LNCaP clone FGC (cell line): ENCODE measurements at regions not wholly inside any gene's neighbourhood (a gene's known extent, or its start where the extent isn't known, plus 50 kb on each side); places are given as distances from the start of the nearest gene placed in this dataset.
"Not testable (repeated sequence)": the region's sequence is repeated elsewhere in the genome, so short reads cannot be mapped to it uniquely, and the experiment has no call there.

ENCODE experiments used
- DNase-seq: peaks from one replicate; pipeline ENCODE4 v3.0.0-alpha.2; 2011; ENCODE audit warnings: low read depth
- H3K4me3 ChIP-seq: 2 replicates; pipeline ENCODE4 v1.5.1; 2011; ENCODE audit warnings: mild to moderate bottlenecking, low read depth, low read length, control low read depth
- CTCF ChIP-seq: IDR thresholded peaks from 2 replicates; pipeline ENCODE4 v1.5.1; 2012; ENCODE audit warnings: mild to moderate bottlenecking; ENCODE audit not compliant: control insufficient read depth, insufficient read depth; ENCODE audit errors: extremely low read depth

DNA sequence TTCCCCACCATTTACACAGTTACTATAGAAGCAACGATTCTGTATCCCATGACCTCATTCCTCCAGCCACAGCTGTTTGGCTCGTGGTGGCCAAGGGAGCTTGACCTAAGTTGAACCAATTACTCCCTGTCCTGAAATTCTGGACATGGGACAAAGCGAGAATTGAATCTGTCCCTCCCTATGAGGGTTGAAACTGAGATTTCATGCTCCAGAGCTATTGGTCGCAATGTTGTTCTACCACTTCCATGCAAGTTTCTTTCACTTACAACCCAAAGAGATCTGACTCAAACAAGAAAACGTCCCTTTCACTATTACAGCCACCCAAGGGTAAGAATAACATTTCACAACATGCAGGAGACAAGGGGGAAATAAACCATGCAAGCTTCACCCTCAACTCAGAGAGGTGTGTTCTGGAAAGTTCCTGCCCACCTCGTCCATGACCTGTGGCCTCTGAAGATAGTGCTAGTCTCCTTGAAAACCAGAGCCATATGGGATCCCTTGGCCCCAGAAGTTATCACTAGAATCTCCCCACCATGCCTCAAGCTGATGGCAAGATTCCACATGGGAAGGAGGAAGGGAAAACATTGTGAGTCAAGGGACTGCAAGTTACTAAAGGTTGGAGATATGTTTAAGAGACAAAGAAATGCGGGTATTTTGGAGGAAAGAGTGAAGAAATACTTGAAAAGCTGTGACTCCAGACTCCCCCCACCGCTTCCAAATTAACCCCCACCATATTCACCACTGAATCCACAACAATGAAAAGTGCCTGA lies 74.5 kb upstream of the SRSF6 start:
- no peak overlapping the region for H3K4me3 ChIP-seq
- TF ChIP-seq CTCF: no peak
- no peak for DNase-seq

- DNase-seq, H3K4me3 ChIP-seq: not testable (repeated sequence)
Observed at GRCh38 chr20:43382135-43382534, 75.6 kb upstream of the SRSF6 start.

- DNase-seq, H3K4me3 ChIP-seq: not testable (repeated sequence)
Observed at GRCh38 chr20:43381533-43381932, 76.2 kb upstream of the SRSF6 start.

DNA sequence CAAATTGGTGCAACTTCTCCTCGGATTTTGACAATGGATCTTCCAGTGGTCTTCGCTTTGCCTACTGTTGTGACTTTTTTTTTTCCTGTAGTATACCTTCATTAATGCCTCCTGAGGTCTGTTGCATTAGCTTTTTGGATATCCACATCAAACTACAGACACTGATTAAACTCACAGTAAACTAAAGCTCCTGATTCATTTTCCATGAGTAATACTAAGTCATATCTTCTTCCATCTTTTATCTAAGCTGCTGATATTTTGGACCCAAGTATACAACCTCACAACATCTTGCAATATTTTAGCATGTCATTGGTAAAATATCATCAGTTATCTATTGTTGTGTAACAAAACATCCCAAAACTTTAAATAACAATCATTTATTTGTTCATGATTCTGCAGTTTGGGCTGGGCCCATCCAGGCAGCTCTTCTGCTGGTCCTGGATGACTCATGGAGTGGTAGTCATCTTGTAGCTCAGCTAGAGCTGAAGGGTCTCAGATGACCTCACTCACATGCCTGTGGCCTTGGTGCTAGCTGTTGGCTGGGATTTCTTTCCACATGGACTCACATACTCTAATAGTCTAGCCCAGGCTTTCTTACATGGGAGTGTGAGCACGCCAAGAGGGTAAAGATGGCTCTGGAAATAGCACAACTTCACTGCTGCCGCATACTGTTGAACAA lies 78.3 kb upstream of the SRSF6 start:
- DNase-seq: no peak

DNA sequence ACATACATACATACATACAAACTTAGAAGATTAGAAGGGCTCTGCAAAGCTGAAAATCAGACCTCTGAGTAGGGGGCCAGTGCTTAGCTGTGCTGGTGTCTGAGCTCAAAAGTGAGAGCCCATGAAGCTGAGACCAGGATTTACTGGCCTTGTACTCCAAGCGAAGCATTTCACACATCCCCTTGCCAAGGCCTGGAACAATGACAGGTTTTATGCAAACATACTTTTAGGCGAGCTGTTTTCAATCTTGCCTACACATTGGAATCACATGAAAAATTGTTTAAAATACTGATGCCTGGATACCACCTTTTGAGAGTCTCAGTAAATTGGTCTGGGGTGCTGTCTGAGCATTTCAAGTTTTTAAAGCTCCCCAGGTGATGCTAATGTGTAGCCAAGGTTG lies 80.9 kb upstream of the SRSF6 start:
- peak; percentile 13 for DNase-seq
- H3K4me3 ChIP-seq: no peak overlapping the region
- no peak for TF ChIP-seq CTCF

More for the DNA sequence above, 78.3 kb upstream of the SRSF6 start:
- no peak for TF ChIP-seq CTCF
- H3K4me3 ChIP-seq: no peak overlapping the region

DNA sequence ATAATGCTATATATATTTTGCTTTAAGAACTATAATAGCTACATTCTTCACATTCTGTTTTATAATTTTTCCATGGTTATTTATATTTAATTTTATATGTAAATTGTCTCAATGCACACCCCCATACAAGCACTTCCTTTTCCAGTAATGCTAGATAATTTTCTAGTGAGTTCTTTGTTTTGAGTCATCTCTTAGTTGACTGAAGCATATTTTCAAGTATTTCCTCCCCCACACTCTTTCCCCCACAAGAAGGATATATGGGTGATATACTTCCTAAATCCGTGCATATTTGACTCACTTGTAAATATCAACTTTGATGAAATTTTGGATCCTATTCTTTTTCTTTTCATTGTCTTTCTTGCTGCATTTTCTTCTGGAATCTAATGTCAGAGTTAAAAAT lies 82.1 kb upstream of the SRSF6 start:
- DNase-seq: no peak
- no peak overlapping the region for H3K4me3 ChIP-seq
- no peak for TF ChIP-seq CTCF

DNA sequence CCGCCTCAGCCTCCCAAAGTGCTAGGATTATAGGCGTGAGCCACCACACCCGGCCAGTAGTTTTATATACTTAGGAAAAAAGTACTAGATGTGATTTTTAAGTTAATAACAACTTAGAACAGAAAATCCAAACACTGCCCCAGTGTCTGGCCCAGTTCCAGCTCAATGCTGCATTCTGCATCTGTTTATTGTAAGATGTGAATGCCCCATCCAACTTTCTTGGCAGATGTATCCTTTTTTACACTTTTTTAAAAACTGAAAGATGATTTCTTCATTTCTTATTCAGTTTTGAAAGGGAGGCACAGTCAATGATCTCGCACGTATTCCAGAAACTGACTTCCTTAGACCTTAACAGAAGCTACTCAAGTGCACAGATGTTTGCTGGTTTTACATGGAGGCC lies 85.6 kb upstream of the SRSF6 start:
- DNase-seq: no peak
- no peak overlapping the region for H3K4me3 ChIP-seq
- TF ChIP-seq CTCF: no peak

DNA sequence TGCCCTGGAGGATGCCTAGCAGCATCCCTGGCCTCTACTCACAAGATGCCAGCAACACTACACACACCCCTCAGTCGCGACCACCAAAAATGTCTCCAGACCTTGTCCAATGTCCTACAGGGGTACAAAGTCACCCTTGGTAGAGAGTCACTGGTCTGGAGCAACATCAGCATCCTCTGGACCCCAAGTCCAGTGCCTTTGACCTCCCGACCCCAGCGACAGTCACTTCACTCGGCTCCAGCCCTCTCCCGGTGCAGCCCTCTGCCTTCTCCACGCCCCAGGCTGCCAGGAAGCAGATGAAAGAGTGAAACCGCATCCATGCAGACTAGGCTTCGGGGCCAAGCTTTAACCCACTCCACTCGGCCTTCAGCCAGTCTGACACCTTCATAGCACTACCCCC lies 92.0 kb upstream of the SRSF6 start:
- DNase-seq: no peak
- TF ChIP-seq CTCF: no peak

More for the DNA sequence above, 92.0 kb upstream of the SRSF6 start:
- no peak overlapping the region for H3K4me3 ChIP-seq
